NCI-H2227 (cell line): ENCODE measurements at regions not wholly inside any gene's neighbourhood (a gene's known extent, or its start where the extent isn't known, plus 50 kb on each side); places are given as distances from the start of the nearest gene placed in this dataset.

Experiments used
- DNase-seq: peaks from one replicate; lab custom pipeline; 2025; ENCODE audit not compliant: unreplicated experiment; lab: John Stamatoyannopoulos, UW

DNA sequence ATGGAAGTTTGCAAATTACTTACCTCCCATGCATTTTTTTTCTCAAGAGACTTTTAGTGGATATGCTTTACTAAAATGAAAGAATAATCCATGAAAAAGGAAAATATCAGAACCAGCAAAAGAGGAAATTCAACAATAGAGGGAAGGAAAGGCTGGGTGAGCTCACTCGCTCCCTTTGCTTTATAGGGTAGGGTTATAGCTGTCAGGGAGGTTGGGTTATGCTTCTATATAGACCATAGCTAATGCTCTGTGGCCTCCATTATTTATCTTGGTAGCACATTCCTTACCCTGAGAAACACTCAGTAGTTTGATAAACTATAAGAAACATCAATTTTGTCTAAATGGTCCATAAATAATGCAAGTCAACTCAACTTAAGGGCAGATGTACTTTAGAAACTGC, 215.9 kb upstream of the FAR2 start:
- DNase-seq, result no peak

GRCh38 chr12:28933864-28934527, 215.1 kb upstream of the FAR2 start:
- no peak for DNase-seq

GRCh38 chr12:28936221-28936620, 212.9 kb upstream of the FAR2 start:
- no peak for DNase-seq

GRCh38 chr12:28936711-28937110, 212.4 kb upstream of the FAR2 start:
- DNase-seq, result no peak

GRCh38 chr12:28937196-28937595, 211.9 kb upstream of the FAR2 start:
- DNase-seq, result no peak

- DNase-seq, result no peak
Observed at GRCh38 chr12:28938056-28938455, 211.0 kb upstream of the FAR2 start.

DNA sequence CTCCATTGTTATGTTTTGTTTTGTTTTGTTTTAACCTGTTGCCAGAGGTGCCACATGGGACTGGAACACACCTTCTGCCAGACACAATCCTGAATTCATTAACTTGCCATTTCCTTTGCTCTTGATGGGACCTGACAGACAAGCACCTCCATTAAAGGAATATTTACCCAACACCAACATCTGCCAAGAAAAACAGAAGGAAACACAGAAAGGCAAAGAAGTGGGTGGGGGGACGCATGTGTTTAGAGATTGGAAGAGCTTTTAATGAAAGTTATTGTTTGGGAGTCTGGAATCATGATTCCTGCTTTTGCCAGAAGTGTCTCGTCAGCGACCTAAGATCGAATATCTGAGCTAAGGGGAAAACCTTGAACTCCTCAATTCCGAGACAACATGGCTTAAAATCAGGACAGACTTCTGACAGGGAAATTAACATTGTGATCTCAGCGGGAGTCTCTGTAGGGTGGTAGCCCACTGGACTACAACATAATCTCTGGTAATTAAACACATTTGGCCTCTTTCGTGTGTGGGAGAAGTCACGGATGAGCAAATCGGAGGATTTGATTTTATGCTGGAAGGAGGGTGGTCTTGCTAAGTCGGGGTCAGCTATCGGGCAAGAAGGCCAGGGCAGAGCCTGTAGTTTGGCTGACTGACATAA, 210.4 kb upstream of the FAR2 start:
- DNase-seq, result no peak

DNA sequence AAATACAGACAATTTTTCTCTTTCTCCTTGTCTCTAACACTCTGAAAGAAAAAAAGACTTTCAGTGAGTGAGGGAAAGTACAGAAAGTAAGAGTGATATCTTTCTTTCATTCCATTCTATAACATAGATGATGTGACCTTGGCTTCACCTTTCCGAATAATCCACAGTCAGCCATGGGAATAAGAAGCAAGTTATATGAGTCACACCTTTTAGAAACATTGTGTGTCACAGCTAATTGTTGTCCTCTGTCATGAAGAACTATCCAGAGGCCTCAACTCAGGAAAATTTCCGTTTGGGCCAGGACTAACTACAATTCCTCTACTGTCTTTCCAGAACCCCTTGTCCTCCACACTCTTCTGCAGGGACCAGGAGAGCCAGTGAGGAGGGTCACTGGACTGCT, 209.7 kb upstream of the FAR2 start:
- DNase-seq, result no peak

- no peak for DNase-seq
Observed at GRCh38 chr12:28941248-28941647, 207.8 kb upstream of the FAR2 start.

GRCh38 chr12:28946361-28946760, 202.7 kb upstream of the FAR2 start:
- no peak for DNase-seq

DNA sequence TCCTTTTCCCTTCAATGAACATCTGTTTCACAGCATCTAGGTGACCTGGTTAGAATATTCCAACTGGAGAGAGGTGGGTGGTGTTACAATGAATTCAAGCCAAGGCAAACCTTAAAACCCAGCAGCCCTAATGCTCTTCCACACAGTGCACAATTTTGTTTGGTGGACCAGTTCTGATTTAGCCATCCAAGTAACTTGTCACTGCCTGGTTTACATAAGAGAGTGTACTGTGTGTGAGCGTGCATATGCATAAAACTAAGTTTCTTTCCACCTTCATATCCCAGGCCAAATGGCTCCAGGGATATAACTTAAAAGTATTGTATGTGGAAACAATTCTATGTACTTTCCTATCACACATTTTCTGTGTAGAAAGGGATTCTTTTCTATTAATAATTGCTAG, 200.4 kb upstream of the FAR2 start:
- DNase-seq, result no peak

DNA sequence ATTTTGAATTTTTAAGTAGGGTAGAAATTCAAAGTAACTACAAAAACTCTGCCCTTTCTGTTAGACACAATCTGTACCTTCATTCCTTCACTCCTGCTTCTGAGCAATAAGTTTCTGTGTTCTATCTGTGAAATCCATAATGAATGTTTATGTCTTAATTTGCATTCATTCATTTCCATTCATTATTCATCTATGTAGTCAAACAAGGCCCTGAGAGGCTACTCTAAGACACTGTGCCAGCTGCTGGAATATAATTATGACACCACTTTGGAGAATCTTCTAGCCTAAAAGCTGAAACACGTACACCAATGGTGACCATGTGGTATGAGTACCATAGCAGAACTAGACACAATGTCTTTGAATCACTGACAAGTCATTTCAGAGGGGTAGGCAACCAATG, 199.9 kb upstream of the FAR2 start:
- no peak for DNase-seq

- DNase-seq, result no peak
Observed at GRCh38 chr12:28950049-28950448, 199.0 kb upstream of the FAR2 start.

GRCh38 chr12:28951935-28952334, 197.1 kb upstream of the FAR2 start:
- no peak for DNase-seq

GRCh38 chr12:28954333-28954732, 194.7 kb upstream of the FAR2 start:
- DNase-seq, result no peak

GRCh38 chr12:28955491-28955890, 193.6 kb upstream of the FAR2 start:
- no peak for DNase-seq

DNA sequence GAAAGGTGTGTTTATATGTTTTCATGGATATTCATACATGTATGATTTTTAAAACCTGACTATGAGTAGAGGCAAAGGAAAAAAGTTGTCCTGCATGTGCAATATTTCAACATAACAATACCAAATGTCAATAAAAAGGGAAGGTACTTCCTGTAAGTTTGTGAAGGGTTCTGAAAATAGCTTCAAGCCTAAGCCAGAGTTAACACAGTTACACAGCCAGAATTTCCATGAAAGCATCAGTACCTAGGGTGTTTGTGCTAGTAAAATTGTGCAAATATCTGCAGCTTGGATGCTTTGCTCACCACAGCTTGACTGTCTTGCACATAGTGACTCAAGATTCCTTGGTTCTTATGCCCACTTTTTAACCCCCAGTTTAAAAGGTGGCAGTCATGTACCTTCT, 193.1 kb upstream of the FAR2 start:
- DNase-seq, result no peak

DNA sequence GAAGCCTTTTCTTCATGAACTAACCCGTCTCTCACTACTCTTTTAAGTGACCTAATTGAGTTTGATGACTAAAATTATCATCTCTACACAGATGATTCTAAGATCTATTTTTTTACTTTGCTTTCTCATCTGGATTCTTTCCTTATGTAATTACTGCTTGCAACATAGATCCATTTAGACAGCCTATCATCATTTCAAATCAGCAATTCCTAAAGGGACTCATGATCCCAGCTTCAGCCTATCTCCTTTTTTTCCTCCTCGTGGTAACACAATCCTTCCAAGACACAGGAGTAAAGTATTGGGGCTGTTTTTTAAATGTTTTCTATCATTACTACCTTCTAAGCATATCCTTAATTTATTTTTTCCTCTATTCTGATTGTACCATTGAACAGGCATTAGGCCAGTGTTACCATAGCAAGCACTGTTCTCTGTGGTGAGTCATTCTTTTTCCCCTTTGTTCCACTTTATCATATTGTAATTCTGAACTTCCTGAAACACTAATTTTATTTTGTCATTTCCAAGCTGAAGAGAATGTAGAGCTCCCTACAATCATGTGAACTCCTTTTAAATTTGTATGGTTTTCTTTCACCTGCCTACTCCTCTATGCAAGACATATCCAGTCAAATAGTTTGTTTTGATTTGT, 190.4 kb upstream of the FAR2 start:
- DNase-seq, result no peak

DNA sequence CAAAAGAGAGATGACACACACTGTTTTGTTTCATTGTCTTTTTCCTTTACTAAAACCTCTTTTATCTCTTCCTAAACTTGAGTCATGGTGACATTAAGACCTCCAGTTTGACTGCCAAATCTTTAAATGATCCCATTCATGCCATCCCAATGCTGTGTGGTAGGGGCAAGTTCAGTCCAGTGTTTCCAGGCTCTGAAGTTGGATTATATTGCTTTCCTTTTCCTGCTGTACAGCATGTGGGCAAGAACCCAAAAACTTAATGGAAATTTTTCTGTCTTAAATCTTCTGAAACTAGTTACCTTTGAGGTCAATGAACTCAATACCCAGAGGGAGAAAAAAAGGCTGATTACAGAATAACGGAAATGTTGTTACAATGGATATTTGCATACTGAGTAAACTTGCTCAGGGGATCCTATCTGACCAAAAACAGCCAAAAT, 187.1 kb upstream of the FAR2 start:
- no peak for DNase-seq

DNA sequence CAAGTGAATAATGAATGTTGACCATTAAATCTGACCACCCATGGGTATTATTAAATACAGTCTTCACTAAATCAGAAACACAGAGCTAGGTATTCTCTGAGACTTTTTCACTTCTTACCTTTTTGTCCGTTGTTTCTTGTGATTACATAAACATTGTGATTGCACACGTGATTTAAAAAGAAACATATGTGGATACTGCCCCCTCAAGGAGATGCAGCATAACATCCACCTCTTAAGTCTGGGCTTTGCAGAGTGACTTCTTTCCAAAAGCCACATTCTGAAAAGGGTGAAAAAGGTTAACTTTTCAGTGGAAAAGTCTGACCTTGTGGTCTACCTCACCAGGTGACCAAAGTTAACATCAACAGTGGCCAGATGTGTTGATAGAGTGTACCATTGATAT, 185.5 kb upstream of the FAR2 start:
- no peak for DNase-seq

DNA sequence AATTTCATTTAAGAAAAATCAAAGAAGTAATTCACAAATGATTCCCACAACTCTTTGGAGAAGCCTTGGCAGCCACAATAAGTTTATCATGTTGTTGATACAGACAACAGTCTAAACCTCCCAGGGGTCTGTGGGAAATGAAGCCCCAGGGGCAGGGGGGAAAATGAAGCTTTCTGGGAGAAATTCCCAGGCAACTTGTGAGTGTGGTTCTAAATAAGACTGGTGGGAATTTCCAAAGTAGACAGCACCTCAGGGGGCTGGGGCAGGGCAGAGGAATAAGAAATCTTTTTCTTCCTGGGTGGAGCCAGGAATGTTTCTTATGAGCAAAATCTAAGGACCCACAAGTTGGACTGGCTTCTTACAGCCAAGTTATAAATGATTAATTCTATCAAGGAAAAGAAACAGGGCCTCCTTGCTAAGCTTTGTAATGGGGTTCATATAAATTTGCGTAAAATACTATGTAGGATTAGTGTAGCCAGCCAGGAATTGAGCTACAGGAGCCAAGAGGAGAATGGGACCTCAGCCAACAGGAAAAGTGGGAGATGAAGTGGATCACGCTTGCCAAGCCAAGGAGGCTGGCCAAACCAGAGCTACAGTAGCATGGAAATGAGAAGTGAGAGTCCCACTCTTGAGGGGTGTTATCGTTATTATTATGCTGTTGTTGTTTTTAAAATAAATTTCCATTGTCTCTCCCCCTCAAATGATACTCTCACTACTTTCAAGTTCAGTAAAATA, 182.9 kb upstream of the FAR2 start:
- no peak for DNase-seq

DNA sequence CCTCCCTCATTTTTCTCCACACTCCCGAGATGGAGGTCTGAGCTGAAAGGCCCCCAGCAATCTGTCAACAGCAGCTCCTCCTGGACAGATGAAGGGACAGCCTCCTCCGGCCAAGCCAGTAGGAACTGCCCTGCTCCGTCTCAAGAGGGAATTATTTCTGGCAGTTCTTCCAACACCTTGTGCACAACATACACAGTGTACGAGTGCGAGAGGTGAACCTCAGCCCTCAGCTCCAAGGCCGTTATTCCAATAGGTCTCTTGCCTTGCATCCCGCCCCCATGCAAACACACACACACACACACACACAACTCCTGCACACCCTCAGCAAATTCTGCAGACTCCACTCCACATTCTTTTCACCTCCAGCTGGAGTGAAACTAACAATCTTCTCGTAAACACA, 181.7 kb upstream of the FAR2 start:
- no peak for DNase-seq
